HUES48 (cell line): ENCODE measurements at regions not wholly inside any gene's neighbourhood (a gene's known extent, or its start where the extent isn't known, plus 50 kb on each side); places are given as distances from the start of the nearest gene placed in this dataset.
"Not testable (repeated sequence)": the region's sequence is repeated elsewhere in the genome, so short reads cannot be mapped to it uniquely, and the experiment has no call there.

ENCODE experiments used
- H3K27ac ChIP-seq: one replicate; pipeline ENCODE4 v1.7.0; 2013; ENCODE audit warnings: low read depth, low read length, inconsistent platforms
- H3K27me3 ChIP-seq: 2 replicates; pipeline ENCODE4 v1.6.1; 2013; ENCODE audit warnings: mild to moderate bottlenecking, low read length; ENCODE audit not compliant: control insufficient read depth, insufficient read depth
- H3K36me3 ChIP-seq: 2 replicates; pipeline ENCODE4 v1.6.1; 2013; ENCODE audit warnings: low read length; ENCODE audit not compliant: control insufficient read depth, insufficient read depth
- H3K4me1 ChIP-seq: 2 replicates; pipeline ENCODE4 v1.6.1; 2013; ENCODE audit warnings: mild to moderate bottlenecking, low read length; ENCODE audit not compliant: control insufficient read depth, insufficient read depth
- H3K4me3 ChIP-seq: 2 replicates; pipeline ENCODE4 v1.5.1; 2013; ENCODE audit warnings: mild to moderate bottlenecking, low read depth, low read length
- H3K9ac ChIP-seq: 2 replicates; pipeline ENCODE4 v1.6.1; 2013; ENCODE audit warnings: mild to moderate bottlenecking, low read depth, low read length, moderate library complexity
- H3K9me3 ChIP-seq: 2 replicates; pipeline ENCODE4 v1.6.1; 2013; ENCODE audit warnings: low read length; ENCODE audit not compliant: control insufficient read depth, insufficient read depth

DNA sequence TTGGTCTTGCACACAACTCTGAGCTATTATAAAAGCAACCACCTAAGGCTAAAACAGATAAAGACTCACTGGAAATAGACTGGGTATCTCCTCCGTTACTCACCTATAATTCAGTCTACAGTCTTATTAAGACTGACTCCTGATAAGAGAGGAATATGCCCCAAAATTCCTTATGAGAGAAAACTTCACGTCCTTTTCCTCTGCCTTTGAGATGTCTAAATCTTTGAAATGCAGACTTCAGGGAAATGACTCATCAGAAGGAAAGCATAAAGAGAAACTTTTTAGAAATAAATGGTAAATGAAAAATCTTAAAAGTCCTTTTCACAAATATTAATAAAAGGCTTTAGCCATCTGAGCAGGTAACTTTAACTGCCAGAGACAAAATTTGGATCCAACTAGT lies 187.5 kb upstream of the RTL1 start:
- no peak overlapping the region for H3K4me3 ChIP-seq
- 0 out of 2 replicates have a peak, but pooled peaks cover 4% of the 10 kb centered on the region for H3K4me1 ChIP-seq

GRCh38 chr14:101094916-101095315 lies 191.4 kb upstream of the RTL1 start:
- not testable (repeated sequence) for H3K9ac ChIP-seq, H3K27me3 ChIP-seq, H3K36me3 ChIP-seq, H3K4me1 ChIP-seq, H3K4me3 ChIP-seq, H3K9me3 ChIP-seq
- H3K27ac ChIP-seq, result peak overlapping the region; percentile 51

More for the DNA sequence above, 187.5 kb upstream of the RTL1 start:
- Histone ChIP-seq H3K36me3 (no peaks in the 10 kb centered on the region), H3K27ac (no peak overlapping the region), H3K27me3 (no peaks in the 10 kb centered on the region), H3K9ac (no peak overlapping the region), H3K9me3 (no peaks in the 10 kb centered on the region)

DNA sequence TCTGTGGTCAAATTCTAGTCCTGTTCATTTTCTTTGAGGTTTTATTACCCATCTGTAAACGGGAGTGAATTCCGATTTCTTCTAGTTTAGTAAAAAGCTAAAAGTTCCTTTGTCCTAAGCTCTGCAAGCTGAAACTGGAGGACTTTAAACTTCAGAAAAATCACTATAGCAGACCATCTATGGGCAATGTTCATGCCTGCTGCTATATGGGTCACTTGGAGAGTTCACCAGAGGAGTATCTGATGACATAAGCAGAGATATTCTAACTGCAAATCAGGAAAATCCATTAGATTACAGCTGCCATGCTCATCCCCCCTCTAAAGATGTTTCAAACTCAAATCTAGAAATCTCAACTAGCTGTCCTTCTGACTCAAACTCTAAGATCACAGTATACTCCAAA lies 193.0 kb upstream of the RTL1 start:
- Histone ChIP-seq H3K9me3 (0 out of 2 replicates have a peak, but pooled peaks cover 4% of the 10 kb centered on the region), H3K27ac (peak overlapping the region; percentile 57), H3K9ac (no peak overlapping the region), H3K4me1 (0 out of 2 replicates have a peak, but pooled peaks cover 8% of the 10 kb centered on the region), H3K27me3 (no peaks in the 10 kb centered on the region), H3K4me3 (no peak overlapping the region), H3K36me3 (no peaks in the 10 kb centered on the region)

DNA sequence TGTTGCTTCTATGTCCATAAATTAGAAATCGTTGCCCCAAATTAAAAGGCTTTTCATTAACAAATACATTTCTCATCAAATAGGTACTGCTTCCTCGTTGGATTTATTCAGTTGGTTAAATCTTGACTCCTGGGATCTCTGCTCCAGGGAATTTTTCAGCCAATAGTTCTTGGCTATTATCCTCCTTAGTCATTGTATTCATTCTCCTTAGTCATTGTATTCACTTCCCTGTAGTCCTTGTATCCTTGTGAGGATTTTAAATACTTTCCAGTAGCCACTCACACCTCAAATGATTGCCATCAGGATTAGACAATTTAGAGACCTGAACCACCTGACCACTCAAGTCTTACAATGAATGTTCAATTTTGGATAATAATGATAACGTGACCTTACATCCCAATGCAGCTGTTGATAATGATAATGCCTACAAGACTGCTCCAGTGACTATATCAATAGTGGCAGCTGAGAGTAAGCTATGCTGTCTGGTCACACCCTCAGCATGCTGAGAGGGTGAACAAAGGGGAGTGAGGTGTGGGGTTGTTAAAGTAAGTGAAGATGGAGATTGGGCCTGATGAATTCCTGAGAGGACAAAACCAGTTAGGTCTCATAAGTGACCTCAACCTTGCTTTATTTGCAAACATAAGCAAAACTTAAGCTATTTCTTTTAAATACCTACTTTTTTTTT lies 193.7 kb upstream of the RTL1 start:
- Histone ChIP-seq H3K27ac (peak overlapping the region; percentile 57), H3K36me3 (no peaks in the 10 kb centered on the region), H3K9ac (no peak overlapping the region), H3K27me3 (no peaks in the 10 kb centered on the region), H3K9me3 (0 out of 2 replicates have a peak, but pooled peaks cover 4% of the 10 kb centered on the region), H3K4me1 (0 out of 2 replicates have a peak, but pooled peaks cover 8% of the 10 kb centered on the region), H3K4me3 (no peak overlapping the region)

DNA sequence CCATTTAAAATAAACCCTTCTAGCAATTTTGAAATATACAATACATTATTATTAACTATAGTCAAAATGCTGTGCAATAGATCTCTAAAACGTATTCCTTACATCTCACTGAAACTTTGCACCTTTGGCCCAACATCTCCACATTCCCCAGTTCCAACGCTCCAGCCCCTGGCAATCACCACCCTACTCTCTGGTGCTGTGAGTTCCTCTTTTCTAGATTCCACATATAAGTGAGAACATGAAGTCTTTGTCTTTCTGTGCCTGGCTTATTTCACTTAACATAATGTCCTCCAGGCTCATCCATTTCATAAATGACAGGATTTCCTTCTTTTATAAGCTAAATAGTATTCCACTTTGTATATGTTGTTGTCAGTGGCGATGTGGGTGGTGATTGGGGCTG lies 194.7 kb upstream of the RTL1 start:
- Histone ChIP-seq H3K36me3 (no peaks in the 10 kb centered on the region), H3K27ac (no peak overlapping the region), H3K4me3 (no peak overlapping the region), H3K4me1 (0 out of 2 replicates have a peak, but pooled peaks cover 8% of the 10 kb centered on the region), H3K9ac (no peak overlapping the region), H3K27me3 (no peaks in the 10 kb centered on the region), H3K9me3 (0 out of 2 replicates have a peak, but pooled peaks cover 4% of the 10 kb centered on the region)

GRCh38 chr14:101098641-101099040 lies 195.1 kb upstream of the RTL1 start:
- 0 out of 2 replicates have a peak, but pooled peaks cover 4% of the 10 kb centered on the region for H3K9me3 ChIP-seq
- H3K9ac ChIP-seq, result no peak overlapping the region
- no peaks in the 10 kb centered on the region for H3K27me3 ChIP-seq
- H3K4me3 ChIP-seq, result no peak overlapping the region
- H3K27ac ChIP-seq, result no peak overlapping the region
- 0 out of 2 replicates have a peak, but pooled peaks cover 8% of the 10 kb centered on the region for H3K4me1 ChIP-seq
- H3K36me3 ChIP-seq, result no peaks in the 10 kb centered on the region

DNA sequence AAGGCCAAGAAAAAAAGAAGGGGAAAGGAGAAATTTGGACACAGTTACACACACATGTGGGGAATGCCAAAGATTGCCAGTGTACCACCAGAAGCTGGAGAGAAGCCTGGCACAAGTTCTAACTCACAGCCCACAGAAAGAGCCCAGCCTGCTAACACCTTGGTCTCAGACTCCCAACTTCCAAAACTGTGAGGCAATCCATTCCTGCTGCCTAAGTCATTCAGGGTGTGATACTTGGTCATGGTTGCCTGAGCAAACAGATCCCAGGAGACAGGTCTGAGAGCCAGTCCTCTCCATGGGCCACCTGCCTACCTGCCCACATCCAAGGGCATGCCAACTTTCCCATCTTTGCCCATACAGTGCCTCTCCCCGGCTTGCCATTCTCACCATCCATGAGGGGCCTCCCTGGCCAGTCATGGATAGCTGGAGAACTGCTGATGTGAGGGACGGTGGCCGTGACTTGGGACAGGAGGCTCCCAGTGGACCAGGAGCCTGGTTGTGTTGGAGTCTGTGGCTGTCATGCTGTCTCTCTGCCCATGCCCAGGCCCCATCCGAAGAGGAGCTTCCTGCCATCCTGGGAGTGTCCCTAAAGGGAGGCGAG lies 198.0 kb upstream of the RTL1 start:
- Histone ChIP-seq H3K9me3 (0 out of 2 replicates have a peak, but pooled peaks cover 4% of the 10 kb centered on the region), H3K27ac (no peak overlapping the region), H3K4me3 (no peak overlapping the region), H3K36me3 (no peaks in the 10 kb centered on the region), H3K4me1 (0 out of 2 replicates have a peak, but pooled peaks cover 5% of the 10 kb centered on the region), H3K27me3 (no peaks in the 10 kb centered on the region), H3K9ac (no peak overlapping the region)

- Histone ChIP-seq H3K27ac (no peak overlapping the region), H3K27me3 (no peaks in the 10 kb centered on the region), H3K36me3 (no peaks in the 10 kb centered on the region), H3K4me3 (no peak overlapping the region), H3K9me3 (0 out of 2 replicates have a peak, but pooled peaks cover 4% of the 10 kb centered on the region), H3K9ac (no peak overlapping the region), H3K4me1 (0 out of 2 replicates have a peak, but pooled peaks cover 5% of the 10 kb centered on the region)
These were observed 199.4 kb upstream of the RTL1 start for GRCh38 chr14:101102875-101103274.

DNA sequence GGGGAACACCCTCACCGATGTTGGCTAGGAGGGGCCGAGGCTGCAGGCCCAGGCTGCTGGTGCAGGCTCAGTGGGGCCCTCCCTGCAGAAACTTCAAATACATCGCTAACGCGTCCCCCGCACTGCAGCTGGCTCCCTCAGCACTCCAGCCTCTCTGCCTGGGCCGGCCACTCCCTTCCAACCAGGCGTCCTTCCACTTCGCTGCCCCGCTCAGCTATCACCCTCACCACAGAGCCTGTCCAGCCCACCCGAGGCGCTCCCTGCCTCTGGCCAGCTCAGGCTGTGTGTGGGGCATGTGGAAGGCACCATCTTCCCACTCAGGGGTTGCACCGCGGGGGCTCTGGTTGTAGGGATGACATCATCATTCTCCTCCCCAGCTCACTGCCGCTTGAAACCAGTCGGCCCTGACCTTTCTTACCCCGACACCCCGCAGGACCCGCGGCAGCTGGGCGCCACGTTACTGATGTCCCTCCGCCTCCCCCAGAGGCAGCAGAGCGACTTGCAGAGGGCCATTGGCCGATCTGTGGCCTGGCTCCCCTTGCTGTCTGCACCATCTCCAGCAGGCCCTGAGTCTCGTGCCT lies 199.9 kb upstream of the RTL1 start:
- Histone ChIP-seq H3K9ac (no peak overlapping the region), H3K4me1 (0 out of 2 replicates have a peak, but pooled peaks cover 5% of the 10 kb centered on the region), H3K36me3 (no peaks in the 10 kb centered on the region), H3K27ac (no peak overlapping the region), H3K27me3 (no peaks in the 10 kb centered on the region), H3K4me3 (no peak overlapping the region), H3K9me3 (0 out of 2 replicates have a peak, but pooled peaks cover 4% of the 10 kb centered on the region)

DNA sequence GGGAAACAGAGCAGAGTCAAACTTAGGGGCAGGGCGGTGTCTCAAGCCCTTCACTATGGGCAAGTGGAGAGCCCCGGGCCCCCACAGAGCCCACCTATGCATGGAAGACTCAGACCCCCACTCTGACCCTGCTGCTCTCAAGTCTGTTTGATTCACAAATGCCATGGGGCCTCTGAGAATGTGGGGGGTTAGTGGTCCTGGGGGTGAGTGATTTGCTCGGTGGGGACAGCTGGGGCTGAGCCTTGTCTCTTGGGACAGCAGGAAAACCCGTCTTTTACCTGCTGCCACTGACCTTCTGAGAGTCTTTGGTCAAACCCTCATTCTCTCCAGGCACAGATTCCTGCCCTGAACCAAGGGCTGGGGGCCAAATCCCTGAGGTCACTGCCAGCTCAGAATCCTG lies 201.0 kb upstream of the RTL1 start:
- Histone ChIP-seq H3K27me3 (no peaks in the 10 kb centered on the region), H3K9ac (no peak overlapping the region), H3K36me3 (no peaks in the 10 kb centered on the region), H3K27ac (no peak overlapping the region), H3K9me3 (0 out of 2 replicates have a peak, but pooled peaks cover 4% of the 10 kb centered on the region), H3K4me1 (no peaks in the 10 kb centered on the region), H3K4me3 (no peak overlapping the region)

DNA sequence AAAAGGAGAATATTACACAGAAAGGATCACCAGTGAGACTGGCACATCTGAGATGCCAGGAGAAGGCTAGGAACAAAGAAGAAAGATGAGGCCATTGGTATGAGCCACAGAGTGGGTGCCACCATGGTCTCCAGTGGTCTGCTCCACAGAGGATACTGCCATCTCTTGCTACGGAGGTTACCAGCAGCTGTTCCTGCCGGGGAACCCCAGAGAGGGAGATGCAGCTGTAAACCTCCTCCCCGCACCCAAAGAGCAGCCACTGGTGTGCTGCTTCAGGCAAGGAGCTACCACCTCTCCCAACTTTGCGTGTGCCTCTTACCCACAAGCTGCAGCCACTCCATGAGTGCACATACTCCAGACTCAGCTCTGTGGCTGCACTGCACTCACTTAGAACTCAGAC lies 201.5 kb upstream of the RTL1 start:
- Histone ChIP-seq H3K27ac (no peak overlapping the region), H3K4me1 (no peaks in the 10 kb centered on the region), H3K27me3 (no peaks in the 10 kb centered on the region), H3K9ac (no peak overlapping the region), H3K4me3 (no peak overlapping the region), H3K36me3 (no peaks in the 10 kb centered on the region), H3K9me3 (no peaks in the 10 kb centered on the region)
